ENCODE measurements at regions not wholly inside any gene's neighbourhood (a gene's known extent, or its start where the extent isn't known, plus 50 kb on each side); places are given as distances from the start of the nearest gene placed in this dataset.

DNA sequence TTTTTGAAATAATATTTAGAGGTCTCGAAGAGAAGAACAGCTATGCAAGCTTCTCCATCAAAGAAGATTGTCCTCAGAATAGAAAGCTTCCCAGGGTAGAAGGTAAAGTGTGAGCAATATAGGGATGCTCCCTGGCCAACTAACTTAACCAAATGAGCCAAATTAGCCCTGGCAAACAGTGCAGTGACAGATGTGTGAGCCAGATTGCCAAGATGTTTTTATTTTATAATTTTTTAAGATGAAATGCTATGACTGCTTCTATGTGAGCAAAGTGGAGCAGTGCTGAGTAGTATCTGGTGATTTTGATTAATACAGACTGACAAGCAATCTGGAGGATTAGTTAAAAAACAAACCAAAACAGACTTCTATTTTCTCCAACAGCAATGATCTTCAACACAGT is 202.1 kb downstream of the NOVA1 start:
- DNase-seq: no peak

DNA sequence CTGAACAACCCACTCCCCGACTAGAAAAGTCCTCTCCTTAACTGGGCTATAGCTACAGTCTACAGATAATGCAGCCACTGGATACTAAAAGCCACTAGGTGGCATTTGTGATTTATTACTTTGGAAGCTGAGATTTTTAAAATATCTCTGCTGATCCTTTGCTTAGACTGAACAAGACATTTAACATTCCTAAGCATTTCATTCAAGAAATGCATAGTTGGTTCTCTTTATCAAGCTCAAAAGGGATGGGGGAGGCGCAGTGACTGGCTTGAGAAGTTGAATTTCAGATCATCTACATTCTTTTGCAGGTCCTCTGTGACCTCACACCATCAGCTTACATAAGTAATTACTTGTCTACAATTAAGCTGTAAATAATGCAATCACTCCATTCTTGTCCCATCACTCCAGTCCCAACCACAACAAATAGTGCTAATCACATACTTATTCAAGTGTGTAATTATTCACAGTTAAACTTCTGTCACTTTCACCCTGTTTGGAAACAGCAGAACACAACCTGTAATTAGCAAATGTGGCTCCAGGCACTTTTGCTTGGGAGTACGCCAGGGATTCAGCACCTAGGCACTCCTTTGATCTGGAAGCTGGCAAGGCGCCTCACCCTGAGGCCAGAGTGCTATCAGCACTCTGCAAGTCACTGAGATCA is 203.6 kb downstream of the NOVA1 start:
- peak; percentile 77 for DNase-seq

DNA sequence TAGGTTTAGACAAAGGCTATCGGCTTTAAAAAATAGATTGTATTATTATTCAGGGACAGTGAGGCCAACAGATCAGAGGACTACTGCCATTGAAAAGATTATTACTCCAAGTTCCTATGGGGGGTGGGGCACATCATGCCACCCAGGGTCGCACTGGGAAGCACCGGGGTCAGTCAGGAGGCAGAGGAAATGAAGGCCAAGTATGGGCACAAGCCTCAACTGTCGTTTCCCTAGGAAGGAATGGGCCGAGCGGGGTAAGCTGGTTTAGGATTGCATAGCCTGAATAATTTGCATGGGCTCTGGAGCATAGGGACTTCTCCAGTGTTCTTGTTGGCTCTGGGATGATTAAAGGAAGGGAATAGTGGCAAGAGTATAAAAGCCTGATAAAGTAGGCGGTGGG is 205.3 kb downstream of the NOVA1 start:
- DNase-seq: no peak

DNA sequence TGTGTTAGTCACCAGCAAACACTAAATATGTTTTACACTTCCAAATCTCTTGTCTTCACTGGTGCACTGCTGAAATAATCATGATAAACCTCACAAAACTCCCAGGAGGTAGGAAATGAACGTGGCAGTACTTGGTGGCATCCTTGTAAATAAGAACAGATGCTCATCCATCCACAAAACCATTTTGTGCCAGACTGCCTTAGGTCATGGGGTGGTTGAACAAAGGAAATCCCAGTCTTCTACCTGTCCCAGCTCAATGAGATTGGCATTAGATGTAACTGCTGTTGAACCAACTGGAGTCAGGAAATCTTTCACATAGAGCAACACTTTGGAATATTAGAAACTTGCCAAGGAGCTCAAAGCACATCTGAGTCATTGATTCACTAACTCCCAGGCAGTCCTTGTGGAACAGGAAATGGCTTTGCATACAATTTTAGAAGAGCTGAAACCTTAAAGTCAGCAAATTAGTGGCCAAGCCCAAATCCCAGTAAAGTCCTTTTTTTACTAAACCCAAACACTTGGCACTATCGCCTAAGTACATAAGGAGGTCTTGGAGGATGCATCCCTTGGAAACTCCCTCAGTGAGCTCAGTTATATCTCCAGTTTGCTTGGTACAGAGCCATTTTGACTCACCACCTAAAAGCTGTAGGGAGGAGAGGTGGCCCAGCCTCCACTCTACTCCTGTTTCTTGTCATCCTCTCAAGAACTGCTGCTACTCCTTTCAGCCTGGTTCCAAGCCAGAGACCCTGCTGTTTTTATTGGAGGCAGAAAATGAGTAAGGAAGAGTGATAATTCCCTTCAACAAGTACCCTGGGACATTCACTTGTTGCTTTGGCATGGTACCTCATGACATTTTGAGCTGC is 208.0 kb downstream of the NOVA1 start:
- no peak for DNase-seq

- DNase-seq: no peak
Observed at GRCh38 chr14:26385310-26385709, 212.5 kb downstream of the NOVA1 start.

DNA sequence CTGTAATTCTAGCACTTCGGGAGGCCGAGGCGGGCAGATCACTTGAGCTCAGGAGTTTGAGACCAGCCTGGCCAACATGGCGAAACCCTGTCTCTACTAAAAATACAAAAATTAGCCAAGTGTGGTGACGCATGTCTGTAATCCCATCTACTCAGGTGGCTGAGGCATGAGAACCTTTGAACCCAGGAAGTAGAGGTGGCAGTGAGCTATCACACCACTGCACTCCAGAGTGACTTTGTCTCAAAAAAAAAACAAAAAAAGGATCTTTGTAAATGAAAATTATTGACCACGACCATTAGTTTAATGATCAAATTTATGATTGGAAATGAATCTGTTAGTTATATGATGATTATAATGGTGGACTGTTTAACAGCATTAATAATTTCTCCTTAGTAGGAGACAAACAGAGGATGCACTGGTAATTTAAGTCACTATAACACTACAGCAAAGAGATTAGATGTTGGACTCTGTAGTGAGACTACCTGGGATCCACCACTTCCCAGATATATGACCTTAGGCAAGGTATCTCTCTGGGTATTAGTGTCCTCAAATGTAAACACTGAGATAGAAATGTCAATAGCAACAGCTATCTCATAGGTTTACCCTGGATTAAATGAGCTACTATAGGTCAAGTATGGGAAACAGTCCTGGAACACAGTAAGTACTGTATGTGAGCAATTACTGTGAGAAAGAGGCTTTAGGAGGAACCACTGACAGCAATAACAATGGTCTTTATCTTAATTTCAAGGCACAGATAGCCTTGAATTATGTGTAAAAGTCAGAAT is 214.7 kb downstream of the NOVA1 start:
- no peak for DNase-seq

- no peak for DNase-seq
Observed at GRCh38 chr14:26381405-26381804, 216.4 kb downstream of the NOVA1 start.

DNA sequence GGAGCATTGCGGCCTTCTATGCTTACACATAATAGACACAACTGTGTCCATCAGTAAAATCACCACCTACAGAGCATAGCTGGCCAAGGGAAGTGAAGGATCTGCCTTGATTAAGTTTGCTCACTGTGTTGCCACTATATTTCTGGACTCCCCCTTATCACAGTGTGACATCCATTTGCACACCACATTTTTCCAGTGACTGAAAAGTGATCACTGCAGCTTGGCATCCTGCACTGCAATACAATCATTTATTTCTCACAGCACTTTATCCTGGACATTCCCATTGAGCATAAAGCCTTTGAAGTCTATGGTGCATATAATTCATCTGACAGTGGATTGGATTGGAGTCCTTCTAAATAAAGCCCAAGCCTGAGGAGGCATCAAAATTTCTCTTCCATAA is 217.2 kb downstream of the NOVA1 start:
- DNase-seq: no peak

DNA sequence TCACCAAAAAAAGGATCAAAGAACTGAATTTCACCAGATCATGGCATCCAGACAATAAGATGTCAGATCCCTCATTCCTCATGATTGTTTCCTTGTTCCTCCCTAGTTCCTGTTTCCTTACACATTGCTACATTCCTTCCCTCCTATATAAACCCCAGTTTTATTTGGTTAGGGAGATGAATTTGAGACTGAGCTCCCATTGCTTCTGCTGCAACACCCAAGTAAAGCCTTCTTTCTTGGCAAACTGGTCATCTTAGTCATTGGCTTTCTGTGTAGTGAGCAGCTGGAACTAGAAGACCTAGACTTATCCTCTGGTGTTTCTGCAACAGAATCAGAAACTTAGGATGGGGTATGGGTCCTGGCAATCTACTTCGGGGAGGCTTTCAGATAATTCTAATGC is 217.9 kb downstream of the NOVA1 start:
- no peak for DNase-seq

DNA sequence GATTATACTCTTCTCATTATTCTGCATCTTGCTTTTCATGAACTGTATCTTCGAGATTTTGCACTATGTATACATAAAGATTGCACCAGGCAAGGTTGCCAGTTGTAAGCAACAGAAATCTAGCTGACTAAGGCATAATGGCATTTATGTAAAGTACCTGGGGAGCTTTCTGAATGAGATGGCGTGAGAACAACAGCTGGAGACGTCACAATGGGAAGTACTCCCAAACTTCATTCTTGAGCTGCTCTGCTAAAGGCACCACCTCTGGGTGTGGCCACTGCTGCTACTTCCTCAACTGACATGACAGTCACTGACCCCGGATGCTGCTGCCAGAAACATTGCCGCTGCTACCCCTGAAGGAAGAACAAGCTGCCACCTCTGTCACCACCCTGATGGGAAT is 220.7 kb downstream of the NOVA1 start:
- DNase-seq: no peak

DNA sequence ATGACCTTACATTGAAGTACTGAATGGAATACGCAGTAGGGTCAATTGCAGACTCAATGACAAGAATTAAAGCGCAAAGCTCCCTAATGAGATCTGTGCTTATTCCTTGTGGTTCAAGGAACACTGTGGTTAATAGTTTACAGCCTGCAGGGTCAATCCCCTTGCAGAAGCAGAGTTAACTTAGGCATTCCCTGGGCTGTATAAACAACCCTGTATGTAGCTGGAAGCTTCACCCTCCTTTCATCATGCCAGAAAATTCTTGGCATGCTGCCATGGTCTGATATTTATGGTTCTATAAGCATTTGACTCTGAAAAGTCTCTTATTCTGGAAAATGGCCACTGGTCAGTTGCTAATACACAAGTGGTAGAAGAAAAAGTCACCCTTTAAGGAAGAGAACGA is 227.7 kb downstream of the NOVA1 start:
- DNase-seq: no peak

- no peak for DNase-seq
Observed at GRCh38 chr14:26363689-26364088, 234.1 kb downstream of the NOVA1 start.

- DNase-seq: no peak
Observed at GRCh38 chr14:26344596-26344995, 253.2 kb downstream of the NOVA1 start.

- no peak for DNase-seq
Observed at GRCh38 chr14:26339381-26339780, 258.5 kb downstream of the NOVA1 start.

DNA sequence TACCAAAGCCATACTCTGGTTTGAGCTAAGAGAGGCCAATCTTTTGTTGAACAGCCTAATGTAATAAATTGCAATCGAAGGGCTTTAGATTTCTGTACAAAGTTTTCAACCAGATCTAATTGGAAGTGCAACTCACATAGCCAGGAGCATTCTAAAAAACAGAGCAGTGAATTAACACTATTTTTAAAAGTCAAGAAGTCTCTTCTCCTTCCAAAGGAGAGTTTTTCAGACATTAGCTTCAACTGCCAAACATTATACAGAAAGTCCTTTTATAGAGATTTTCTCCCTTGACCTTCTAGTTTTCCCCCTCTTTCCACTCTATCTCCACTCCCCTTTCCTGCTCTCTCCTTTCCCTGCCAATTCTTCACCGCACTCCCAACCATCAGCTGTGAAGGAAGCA is 259.6 kb downstream of the NOVA1 start:
- no peak for DNase-seq

GRCh38 chr14:26334288-26334687 is 263.5 kb downstream of the NOVA1 start:
- no peak for DNase-seq

DNA sequence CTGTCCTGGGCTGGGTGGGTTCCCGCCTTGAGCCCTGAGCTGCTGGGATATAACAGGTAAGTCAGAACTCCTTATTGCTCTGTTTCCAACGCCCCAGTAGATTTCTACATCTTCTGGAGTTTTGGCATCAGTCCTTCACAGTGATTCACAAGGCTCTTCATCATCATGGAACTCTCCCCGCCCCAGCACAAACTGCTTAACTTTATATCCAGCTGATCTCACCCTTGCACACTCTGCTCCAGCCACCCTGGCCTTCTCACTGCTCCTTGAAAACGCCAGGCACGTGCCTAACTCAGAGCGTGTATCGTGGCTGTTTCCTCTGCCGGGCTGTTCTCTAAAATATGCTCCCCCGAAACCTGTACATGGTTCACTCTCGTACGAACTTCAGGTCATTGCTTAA is 264.9 kb downstream of the NOVA1 start:
- DNase-seq: no peak

DNA sequence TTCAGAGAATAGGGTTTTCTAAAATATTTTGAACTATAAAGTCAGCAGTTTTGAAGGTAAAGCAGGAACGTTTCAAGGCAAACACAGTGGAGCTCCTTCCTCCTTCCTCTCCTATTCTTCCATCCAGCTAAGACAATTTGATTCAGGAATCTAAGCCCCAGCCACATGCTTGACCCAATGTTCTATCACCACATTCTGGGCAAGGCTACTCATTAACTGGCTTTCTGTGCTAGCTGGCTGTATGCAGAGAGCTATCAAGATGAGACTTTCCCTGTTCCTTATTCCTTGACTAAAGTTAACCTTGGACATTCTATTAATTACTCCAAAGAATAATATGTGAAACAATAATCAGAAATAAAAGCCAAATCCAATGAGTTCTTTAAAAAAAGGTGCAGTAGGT is 266.9 kb downstream of the NOVA1 start:
- no peak for DNase-seq

DNA sequence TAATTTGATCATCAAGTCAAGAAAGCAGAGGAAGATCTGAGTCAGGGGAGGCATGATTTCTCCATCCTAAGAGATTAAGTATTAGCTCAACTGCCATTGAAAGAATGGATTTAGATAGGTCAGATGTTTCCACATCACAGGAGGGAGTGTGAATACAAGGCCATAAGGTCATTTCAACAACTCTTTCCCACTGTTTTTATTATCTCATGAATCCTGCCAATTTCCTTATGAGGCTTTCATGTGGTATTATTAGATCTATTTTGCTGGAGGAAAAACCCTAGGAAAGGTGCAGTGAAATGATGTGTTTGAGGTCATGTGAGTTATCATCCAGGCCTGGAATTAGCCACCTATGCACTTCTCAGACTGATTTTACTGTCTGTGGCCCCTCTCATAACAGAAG is 269.0 kb downstream of the NOVA1 start:
- no peak for DNase-seq

DNA sequence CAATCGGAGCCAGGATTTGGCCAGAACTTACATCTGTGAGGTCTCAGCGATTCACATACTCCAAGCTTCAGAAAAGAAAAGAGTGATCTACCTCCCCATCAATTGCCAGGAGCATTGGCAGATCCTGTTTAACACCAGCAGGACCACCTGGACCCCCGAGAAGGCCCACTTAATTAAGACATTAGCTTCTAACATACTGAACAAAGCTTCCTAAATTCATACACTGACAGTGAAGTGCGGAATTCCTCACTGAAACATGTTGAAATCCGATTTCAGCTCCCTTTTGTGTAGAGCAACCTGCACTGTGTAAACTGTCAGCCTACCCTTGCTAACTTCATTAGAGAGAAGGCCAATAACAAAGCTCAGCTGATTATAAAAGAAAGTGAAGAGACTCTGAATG is 274.0 kb downstream of the NOVA1 start:
- no peak for DNase-seq

- DNase-seq: no peak
Observed at GRCh38 chr14:26320886-26321285, 276.9 kb downstream of the NOVA1 start.

DNA sequence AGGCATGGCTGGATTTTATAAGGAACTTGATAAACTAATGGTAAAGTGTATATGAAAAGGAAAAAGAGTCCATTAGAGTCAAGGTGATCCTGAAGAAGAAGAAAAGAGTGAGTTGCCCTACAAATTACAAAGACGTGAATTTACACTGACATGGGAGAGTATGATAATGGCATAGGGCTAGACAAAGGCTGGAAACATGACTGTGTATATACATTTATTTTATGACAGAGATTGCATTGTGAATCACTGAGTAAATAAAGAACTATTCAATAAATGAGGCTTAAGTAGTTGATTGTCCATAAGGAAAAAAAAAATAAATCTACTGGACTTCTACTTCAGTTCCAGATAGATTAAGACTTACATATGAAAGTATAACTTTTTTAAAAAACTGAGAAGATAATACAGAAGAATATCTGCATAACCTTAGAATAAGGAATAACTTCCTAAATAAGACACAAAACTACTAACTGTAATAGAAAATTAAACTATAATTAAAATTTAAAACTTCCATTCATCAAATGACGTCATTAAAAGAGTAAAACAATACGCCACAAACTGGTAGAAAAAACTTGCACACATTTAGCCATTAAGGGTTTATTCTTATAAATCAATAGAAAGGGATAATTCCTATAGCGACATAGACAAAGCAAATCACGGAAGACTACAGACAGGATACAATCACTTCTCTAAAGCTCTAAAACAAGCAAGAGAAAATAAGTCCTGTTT is 278.5 kb downstream of the NOVA1 start:
- DNase-seq: no peak

GRCh38 chr14:26304056-26304455 is 293.8 kb downstream of the NOVA1 start:
- DNase-seq: no peak

All from NCI-H2029 treated with DMSO at 0.1 percent for 48 hours (cell line).